Skeletal muscle tissue (tissue), 3 donors: ENCODE measurements at regions not wholly inside any gene's neighbourhood (a gene's known extent, or its start where the extent isn't known, plus 50 kb on each side); places are given as distances from the start of the nearest gene placed in this dataset.
"Not testable (repeated sequence)": the region's sequence is repeated elsewhere in the genome, so short reads cannot be mapped to it uniquely, and the experiment has no call there.

Experiments
- H3K27ac ChIP-seq: one replicate; pipeline ENCODE4 v1.7.0; 2013; ENCODE audit warnings: mild to moderate bottlenecking, low read depth, low read length, inconsistent platforms
- H3K27me3 ChIP-seq, 3 donors: one replicate each; pipeline ENCODE4 v1.7.0; 2013; ENCODE audit warnings: low read length in 3 of 3; ENCODE audit not compliant: control insufficient read depth in 3 of 3, insufficient read depth in 3 of 3
- H3K36me3 ChIP-seq, 3 donors: one replicate each; pipeline ENCODE4 v1.7.0; 2013; ENCODE audit warnings: low read length in 3 of 3; ENCODE audit not compliant: control insufficient read depth in 3 of 3, insufficient read depth in 3 of 3
- H3K4me1 ChIP-seq, 3 donors: one replicate each; pipeline ENCODE4 v1.7.0; 2013; ENCODE audit warnings: low read length in 3 of 3, mild to moderate bottlenecking in 3 of 3; ENCODE audit not compliant: control insufficient read depth in 3 of 3, insufficient read depth in 3 of 3
- H3K4me3 ChIP-seq, 3 donors: one replicate each; pipeline ENCODE4 v1.7.0; 2013; ENCODE audit warnings: low read length in 3 of 3
- H3K9ac ChIP-seq, 3 donors: one replicate each; pipeline ENCODE4 v1.7.0; 2013; ENCODE audit warnings: low read length in 3 of 3, mild to moderate bottlenecking in 3 of 3, moderate library complexity in 2 of 3, low read depth in 1 of 3
- H3K9me3 ChIP-seq, 3 donors: one replicate each; pipeline ENCODE4 v1.7.0; 2013; ENCODE audit warnings: low read length in 3 of 3; ENCODE audit not compliant: control insufficient read depth in 3 of 3
- donor health status: Osteomylitis.

DNA sequence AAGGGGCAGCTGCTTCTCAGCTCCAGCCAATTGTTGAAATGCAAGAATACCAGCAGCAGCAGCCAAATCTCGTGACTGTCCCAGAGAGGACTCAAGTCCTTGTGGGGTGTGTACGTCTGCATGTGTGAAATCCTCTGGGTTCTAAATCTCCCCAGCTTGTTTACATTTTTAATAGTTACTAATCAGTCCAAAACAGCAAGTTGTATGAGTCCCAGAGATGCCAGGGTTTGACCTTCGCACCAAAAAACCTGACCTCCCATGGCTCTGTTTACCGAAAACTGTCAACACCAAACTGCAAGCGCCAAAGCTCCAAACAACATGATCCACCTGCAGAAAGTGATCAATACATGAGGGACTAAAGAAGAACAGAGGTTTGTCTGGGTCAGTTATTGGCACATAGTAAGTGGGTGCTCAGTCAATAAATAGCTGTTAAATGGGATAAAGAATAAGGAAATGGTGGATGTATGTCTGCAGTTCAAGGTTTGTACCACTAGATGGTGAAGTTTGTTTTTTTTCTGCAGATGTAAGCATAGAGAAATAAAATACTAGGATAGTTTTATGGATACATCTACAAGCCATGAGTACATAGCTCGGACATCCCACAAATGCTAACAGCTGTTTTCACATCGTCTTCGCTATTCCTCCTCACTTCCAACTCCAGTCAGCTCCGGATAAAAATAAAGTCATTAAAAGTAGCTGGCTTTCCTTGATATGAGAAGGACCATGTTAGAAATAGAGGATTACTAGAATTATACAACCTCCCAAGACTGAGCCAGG is 85.3 kb upstream of the ADRB2 start:
- Histone ChIP-seq H3K36me3 (no peaks in the 10 kb centered on the region), H3K4me1 (peaks cover 7 to 9% (median 9%) of the 10 kb centered on the region in 3 donors), H3K4me3 (peak overlapping the region in 2 of 3 donors; percentile 22 to 28), H3K9me3 (no peaks in the 10 kb centered on the region), H3K27ac (peak overlapping the region; percentile 55), H3K27me3 (no peaks in the 10 kb centered on the region), H3K9ac (peak overlapping the region in 2 of 3 donors; percentile 23 to 61)

DNA sequence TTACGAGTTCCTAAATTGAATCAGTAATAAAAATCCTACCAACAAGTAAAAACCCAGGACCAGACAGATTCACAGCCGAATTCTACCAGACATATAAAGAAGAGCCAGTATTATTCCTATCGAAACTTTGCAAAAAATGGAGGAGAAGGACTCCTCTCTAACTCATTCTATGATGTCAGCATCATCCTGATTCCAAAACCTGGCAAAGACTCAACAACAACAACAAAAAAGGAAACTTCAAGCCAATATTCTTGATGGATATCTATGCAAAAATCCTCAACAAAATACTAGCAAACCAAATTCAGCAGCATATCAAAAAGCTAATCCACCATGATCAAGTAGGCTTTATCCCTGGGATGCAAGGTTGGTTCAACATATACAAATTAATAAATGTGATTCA is 84.6 kb upstream of the ADRB2 start:
- not testable (repeated sequence) for H3K27ac ChIP-seq, H3K4me3 ChIP-seq, H3K36me3 ChIP-seq, H3K9ac ChIP-seq, H3K27me3 ChIP-seq, H3K4me1 ChIP-seq, H3K9me3 ChIP-seq

DNA sequence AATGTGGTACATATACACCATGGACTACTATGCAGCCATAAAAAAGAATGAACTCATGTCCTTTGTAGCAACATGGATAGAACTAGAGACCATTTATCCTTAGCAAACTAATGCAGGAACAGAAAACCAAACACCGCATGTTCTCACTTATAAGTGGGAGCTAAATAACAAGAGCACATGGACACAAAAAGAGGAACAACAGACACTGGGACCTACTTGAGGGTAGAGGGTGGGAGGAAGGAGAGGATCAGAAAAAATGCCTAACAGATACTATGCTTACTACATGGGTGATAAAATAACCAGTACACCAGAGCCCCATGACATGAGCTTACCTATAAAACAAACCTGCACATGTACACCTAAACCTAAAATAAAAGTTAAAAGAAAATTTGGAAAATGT is 82.0 kb upstream of the ADRB2 start:
- not testable (repeated sequence) for H3K27ac ChIP-seq, H3K9me3 ChIP-seq, H3K36me3 ChIP-seq, H3K27me3 ChIP-seq, H3K9ac ChIP-seq, H3K4me1 ChIP-seq, H3K4me3 ChIP-seq

DNA sequence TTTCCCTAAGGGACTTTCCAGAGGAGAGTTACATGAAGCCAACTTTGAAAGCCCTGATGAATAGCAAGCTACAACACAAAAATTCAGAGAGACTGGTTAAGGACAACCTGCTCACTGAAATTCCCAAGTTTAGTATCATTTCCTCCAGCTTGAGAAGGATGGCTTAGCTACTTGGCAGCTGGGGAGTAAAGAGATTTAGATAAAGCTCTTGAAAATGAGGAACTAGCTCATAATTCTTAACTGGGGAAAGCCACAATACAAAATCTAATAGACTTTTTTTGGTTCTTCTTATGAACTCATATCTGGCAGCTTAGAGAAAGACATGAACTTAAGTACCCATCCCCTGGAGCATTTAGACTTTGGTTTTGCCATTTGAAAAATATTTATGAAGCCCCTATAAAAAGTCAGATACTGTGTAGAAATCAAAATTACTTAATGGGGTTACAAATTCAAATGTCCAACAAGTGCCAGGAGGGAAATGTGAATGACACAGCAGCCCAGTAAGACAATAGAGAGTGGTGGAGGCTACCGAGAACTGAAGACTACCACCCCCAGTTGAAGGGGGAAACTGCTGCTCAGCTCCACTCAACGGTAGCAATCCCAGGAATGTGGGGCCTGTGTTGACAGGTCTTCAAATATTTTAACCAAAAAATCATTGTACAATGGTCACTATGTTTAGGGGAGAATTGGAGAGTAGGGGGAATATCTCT is 79.4 kb upstream of the ADRB2 start:
- Histone ChIP-seq H3K36me3 (no peaks in the 10 kb centered on the region), H3K4me3 (no peak overlapping the region), H3K27ac (no peak overlapping the region), H3K27me3 (no peaks in the 10 kb centered on the region), H3K9me3 (no peaks in the 10 kb centered on the region), H3K4me1 (no peaks in the 10 kb centered on the region), H3K9ac (no peak overlapping the region)

DNA sequence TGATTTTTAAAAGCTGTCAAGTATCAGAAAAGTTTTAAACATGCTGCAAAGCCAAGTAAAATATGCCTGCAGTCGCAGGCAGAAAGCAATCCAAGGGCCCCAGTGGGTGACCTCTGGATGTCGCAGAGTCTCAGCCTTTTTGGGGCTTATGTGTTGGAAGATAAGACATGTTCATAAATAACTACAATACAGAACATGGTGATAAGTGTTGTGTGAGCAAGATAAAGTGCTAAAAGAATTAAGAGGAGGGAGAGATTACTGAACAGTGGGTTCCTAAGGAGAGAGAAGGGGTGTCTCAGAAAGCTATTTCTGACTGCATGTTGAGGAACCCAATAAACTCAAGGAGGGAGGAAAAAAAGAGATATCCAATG is 78.9 kb upstream of the ADRB2 start:
- Histone ChIP-seq H3K36me3 (no peaks in the 10 kb centered on the region), H3K4me1 (no peaks in the 10 kb centered on the region), H3K9me3 (no peaks in the 10 kb centered on the region), H3K4me3 (no peak overlapping the region), H3K9ac (no peak overlapping the region), H3K27ac (no peak overlapping the region), H3K27me3 (no peaks in the 10 kb centered on the region)

GRCh38 chr5:148748702-148749392 is 77.6 kb upstream of the ADRB2 start:
- H3K27ac ChIP-seq: no peak overlapping the region
- no peaks in the 10 kb centered on the region for H3K36me3 ChIP-seq
- H3K4me3 ChIP-seq: no peak overlapping the region
- no peaks in the 10 kb centered on the region for H3K27me3 ChIP-seq
- no peaks in the 10 kb centered on the region for H3K4me1 ChIP-seq
- H3K9me3 ChIP-seq: no peaks in the 10 kb centered on the region
- no peak overlapping the region for H3K9ac ChIP-seq

- Histone ChIP-seq H3K9me3 (peaks cover 0 to 3% (median 0%) of the 10 kb centered on the region in 3 donors), H3K27ac (no peak overlapping the region), H3K27me3 (no peaks in the 10 kb centered on the region), H3K36me3 (no peaks in the 10 kb centered on the region), H3K9ac (no peak overlapping the region), H3K4me3 (no peak overlapping the region), H3K4me1 (no peaks in the 10 kb centered on the region)
Measured at GRCh38 chr5:148750614-148751013, 75.8 kb upstream of the ADRB2 start.

DNA sequence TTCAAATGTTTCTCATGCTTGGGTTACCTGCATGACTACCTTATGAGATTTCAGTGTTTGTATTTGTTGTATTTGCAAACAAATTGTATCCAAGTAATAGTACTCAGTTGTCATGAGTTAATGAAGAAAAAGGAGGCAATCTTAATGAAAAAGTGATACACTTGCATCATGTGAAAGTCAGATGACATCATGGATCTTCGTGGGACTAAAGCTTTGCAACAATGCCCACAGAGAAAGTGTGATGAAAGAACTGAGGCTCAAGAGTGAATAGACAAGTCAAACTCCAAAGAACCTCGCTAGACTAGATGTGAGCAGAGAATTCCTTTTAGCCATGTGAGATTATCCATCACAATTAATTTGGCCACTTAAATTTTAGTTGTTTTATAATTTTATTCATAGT is 75.4 kb upstream of the ADRB2 start:
- Histone ChIP-seq H3K27me3 (no peaks in the 10 kb centered on the region), H3K4me3 (no peak overlapping the region), H3K9me3 (peaks cover 0 to 3% (median 0%) of the 10 kb centered on the region in 3 donors), H3K9ac (no peak overlapping the region), H3K36me3 (no peaks in the 10 kb centered on the region), H3K27ac (no peak overlapping the region), H3K4me1 (no peaks in the 10 kb centered on the region)

DNA sequence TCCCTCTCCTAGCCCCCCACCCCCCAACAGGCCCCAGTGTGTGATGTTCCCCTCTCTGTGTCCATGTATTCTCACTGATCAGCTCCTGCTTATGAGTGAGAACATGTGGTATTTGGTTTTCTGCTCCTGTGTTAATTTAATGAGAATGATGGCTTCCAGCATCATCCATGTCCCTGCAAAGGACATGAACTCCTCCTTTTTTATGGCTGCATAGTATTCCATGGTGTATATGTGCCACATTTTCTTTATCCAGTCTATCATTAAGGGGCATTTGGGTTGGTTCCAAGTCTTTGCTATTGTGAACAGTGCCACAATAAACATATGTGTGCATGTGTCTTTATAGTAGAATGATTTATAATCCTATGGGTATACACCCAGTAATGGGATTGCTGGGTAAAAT is 74.0 kb upstream of the ADRB2 start:
- H3K4me1 ChIP-seq, H3K36me3 ChIP-seq, H3K27me3 ChIP-seq, H3K9me3 ChIP-seq, H3K4me3 ChIP-seq, H3K9ac ChIP-seq, H3K27ac ChIP-seq: not testable (repeated sequence)

- Histone ChIP-seq H3K27me3 (no peaks in the 10 kb centered on the region), H3K4me3 (no peak overlapping the region)
Measured at GRCh38 chr5:148759101-148759500, 67.3 kb upstream of the ADRB2 start.

More at GRCh38 chr5:148759101-148759500, 67.3 kb upstream of the ADRB2 start:
- no peaks in the 10 kb centered on the region for H3K36me3 ChIP-seq
- no peak overlapping the region for H3K27ac ChIP-seq
- H3K9me3 ChIP-seq: peaks cover 0 to 3% (median 0%) of the 10 kb centered on the region in 3 donors
- H3K4me1 ChIP-seq: no peaks in the 10 kb centered on the region
- H3K9ac ChIP-seq: no peak overlapping the region
